B cell (primary cell): ENCODE measurements at regions not wholly inside any gene's neighbourhood (a gene's known extent, or its start where the extent isn't known, plus 50 kb on each side); places are given as distances from the start of the nearest gene placed in this dataset.

Experiments used
- ATAC-seq: fragments of 200-7000 bp; cut with Tn5 transposase; one replicate; pipeline ENCODE4 v1.10.0; 2021; ENCODE audit warnings: low read depth, mild to moderate bottlenecking, moderate number of reproducible peaks, moderate library complexity
- CTCF ChIA-PET: fragments of 350-600 bp; sonication (Branson Sonifier 250); formaldehyde crosslinking; loops from one replicate; lab custom pipeline; 2021; ENCODE audit warnings: antibody characterized with exemption, inconsistent platforms; lab: Charles Lee
- POLR2A ChIA-PET: fragments of 350-600 bp; sonication (Branson Sonifier 250); formaldehyde crosslinking; loops from one replicate; lab custom pipeline; 2021; ENCODE audit warnings: antibody characterized with exemption; lab: Charles Lee
- DNase-seq: peaks from one replicate; pipeline ENCODE4 v3.0.0; 2013
- H2AFZ ChIP-seq: 2 replicates; pipeline ENCODE4 v1.6.1; 2012; ENCODE audit warnings: mild to moderate bottlenecking, low read depth, low read length; ENCODE audit not compliant: insufficient read depth, poor library complexity, severe bottlenecking
- H3K27ac ChIP-seq, 2 donors: 1 replicate in 1 of 2; 2 replicates in 1 of 2; pipeline ENCODE4 v1.5.1; 2012 to 2013; ENCODE audit warnings: low read length in 2 of 2, mild to moderate bottlenecking in 2 of 2, moderate library complexity in 1 of 2
- H3K27me3 ChIP-seq, 4 experiments: fragments of 200-600 bp in 1 of 4; sonication (generic) in 1 of 4; replicated peaks in 1 of 4; 1 replicate in 2 of 4; 2 replicates in 2 of 4; pipeline versions ENCODE4 v1.6.1 to v1.7.0; 2013 to 2016; ENCODE audit warnings: low read length in 3 of 4, mild to moderate bottlenecking in 2 of 4, mixed read lengths in 1 of 4, moderate library complexity in 1 of 4; ENCODE audit not compliant: insufficient read depth in 4 of 4, control insufficient read depth in 3 of 4; ENCODE audit errors: control extremely low read depth in 1 of 4
- H3K36me3 ChIP-seq, 2 experiments: replicated peaks in 1 of 2; 1 replicate in 1 of 2; 2 replicates in 1 of 2; pipeline versions ENCODE4 v1.6.1 to v1.7.1; 2013; ENCODE audit warnings: low read length in 1 of 2; ENCODE audit not compliant: insufficient read depth in 2 of 2, control insufficient read depth in 1 of 2; ENCODE audit errors: control extremely low read depth in 1 of 2, extremely low read depth in 1 of 2
- H3K4me1 ChIP-seq, 2 donors: fragments of 200-600 bp in 1 of 2; sonication (generic) in 1 of 2; 1 replicate in 1 of 2; 2 replicates in 1 of 2; pipeline versions ENCODE4 v1.5.1 to v1.6.1; 2013 to 2017; ENCODE audit warnings: low read length in 2 of 2; ENCODE audit not compliant: control insufficient read depth in 2 of 2, insufficient read depth in 2 of 2
- H3K4me2 ChIP-seq: replicated peaks from 2 replicates; pipeline ENCODE3; 2012; ENCODE audit warnings: mild to moderate bottlenecking, low read depth, low read length; ENCODE audit not compliant: poor library complexity, severe bottlenecking
- H3K4me3 ChIP-seq, 5 experiments: fragments of 200-600 bp in 1 of 5; sonication (generic) in 1 of 5; 1 replicate in 3 of 5; 2 replicates in 2 of 5; pipeline versions ENCODE4 v1.5.1 to v1.7.0; 2011 to 2016; ENCODE audit warnings: low read length in 4 of 5, mild to moderate bottlenecking in 4 of 5, low read depth in 2 of 5, control low read depth in 1 of 5, moderate library complexity in 1 of 5; ENCODE audit not compliant: insufficient read depth in 1 of 5; ENCODE audit errors: control extremely low read depth in 1 of 5, extremely low read depth in 1 of 5
- H3K79me2 ChIP-seq: fragments of 200-600 bp; sonication (generic); one replicate; pipeline ENCODE4 v1.6.0; 2016; ENCODE audit warnings: low read length; ENCODE audit not compliant: control insufficient read depth, insufficient read depth
- H3K9ac ChIP-seq: fragments of 200-600 bp; sonication (generic); 2 replicates; pipeline ENCODE4 v1.6.1; 2017; ENCODE audit warnings: mild to moderate bottlenecking, low read length, moderate library complexity
- H3K9me3 ChIP-seq, 3 donors: one replicate each; pipeline versions ENCODE4 v1.6.1 to v1.7.1; 2013; ENCODE audit warnings: low read length in 2 of 3; ENCODE audit not compliant: control insufficient read depth in 2 of 3, insufficient read depth in 1 of 3; ENCODE audit errors: control extremely low read depth in 1 of 3
- H4K20me1 ChIP-seq: 2 replicates; pipeline ENCODE4 v1.6.0; 2012; ENCODE audit warnings: mild to moderate bottlenecking, low read length; ENCODE audit not compliant: insufficient read depth, control insufficient read depth, poor library complexity, severe bottlenecking
- H3K27ac Mint-ChIP-seq: one replicate; pipeline ENCODE4 v1.8.0; 2021; ENCODE audit warnings: mixed read lengths
- H3K27me3 Mint-ChIP-seq: one replicate; pipeline ENCODE4 v1.8.0; 2021; ENCODE audit warnings: mixed read lengths
- H3K4me1 Mint-ChIP-seq: one replicate; pipeline ENCODE4 v1.8.0; 2021; ENCODE audit warnings: mixed read lengths
- H3K4me3 Mint-ChIP-seq: one replicate; pipeline ENCODE4 v1.8.0; 2021; ENCODE audit warnings: mixed read lengths
- H3K9me3 Mint-ChIP-seq: one replicate; pipeline ENCODE4 v1.8.0; 2022; ENCODE audit warnings: mixed read lengths; ENCODE audit not compliant: insufficient read depth
- CTCF ChIP-seq: fragments of 200-600 bp; IDR thresholded peaks from one replicate; pipeline ENCODE4 v1.8.0; 2022; ENCODE audit warnings: antibody characterized with exemption, mild to moderate bottlenecking
- EZH2 ChIP-seq: IDR thresholded peaks from 2 replicates; pipeline ENCODE4 v1.6.1; 2012; ENCODE audit warnings: borderline replicate concordance, low read depth, mild to moderate bottlenecking, moderate library complexity, low read length; ENCODE audit not compliant: insufficient read depth, poor library complexity, severe bottlenecking
- WGBS: methylation state at CpG from one replicate; pipeline ENCODE4 v1.1.5; 2013; ENCODE audit warnings: missing lambda C conversion rate; ENCODE audit not compliant: insufficient coverage; 5-methylcytosine and 5-hydroxymethylcytosine counted together
- intact Hi-C: fragments of 100-400 bp; cut with micrococcal nuclease; formaldehyde crosslinking; loops from one replicate; pipeline ENCODE4 v1.10.0; 2022

- Histone ChIP-seq H2AFZ (no peak overlapping the region), H3K4me2 (no peak overlapping the region), H3K27ac (no peak overlapping the region), H4K20me1 (peaks cover 23% of the 10 kb centered on the region), H3K36me3 (peaks cover 0 to 5% of the 10 kb centered on the region in 2 experiments), H3K4me1 (no peaks in the 10 kb centered on the region), H3K79me2 (peaks cover 36% of the 10 kb centered on the region), H3K4me3 (no peak overlapping the region), H3K27me3 (no peaks in the 10 kb centered on the region), H3K9me3 (no peaks in the 10 kb centered on the region), H3K9ac (no peak overlapping the region)
- intact Hi-C loops = loop anchor here (1.0 to 5.0 kb wide), 4 partner anchors 39 to 1156 kb away; partner anchors contain the start of gene LSMEM1
- ChIA-PET CTCF (interaction anchor here (0.6 to 3.8 kb wide), 18 partner anchors 9 to 1158 kb away, joined by 3 to 45 read pairs (median 4); partner anchors contain the start of gene LSMEM1), POLR2A (no interaction called here)
- H3K27me3 Mint-ChIP-seq = no peaks in the 10 kb centered on the region
- ATAC-seq = peak; percentile 54
- H3K4me3 Mint-ChIP-seq = no peak overlapping the region
- H3K9me3 Mint-ChIP-seq = no peaks in the 10 kb centered on the region
- TF ChIP-seq CTCF (peak; percentile 91), EZH2 (no peak)
- peak; percentile 70 for DNase-seq
- H3K27ac Mint-ChIP-seq = no peak overlapping the region
- H3K4me1 Mint-ChIP-seq = peaks cover 8% of the 10 kb centered on the region
Observed at GRCh38 chr7:112898432-112899290, 108.5 kb upstream of the TMEM168 start.

GRCh38 chr7:112897839-112898431, 107.7 kb upstream of the TMEM168 start:
- Mint-ChIP-seq H3K9me3 (no peaks in the 10 kb centered on the region), H3K27ac (no peak overlapping the region)
- DNase-seq = no peak

More at GRCh38 chr7:112897839-112898431, 107.7 kb upstream of the TMEM168 start:
- Histone ChIP-seq H3K4me3 (no peak overlapping the region), H3K9me3 (no peaks in the 10 kb centered on the region), H3K36me3 (peaks cover 5 to 7% of the 10 kb centered on the region in 2 experiments), H2AFZ (no peak overlapping the region), H3K79me2 (peaks cover 33% of the 10 kb centered on the region), H4K20me1 (peaks cover 22% of the 10 kb centered on the region), H3K4me1 (no peaks in the 10 kb centered on the region), H3K27me3 (no peaks in the 10 kb centered on the region), H3K9ac (no peak overlapping the region), H3K4me2 (no peak overlapping the region), H3K27ac (no peak overlapping the region)
- Mint-ChIP-seq H3K4me1 (peaks cover 6% of the 10 kb centered on the region), H3K4me3 (no peak overlapping the region), H3K27me3 (no peaks in the 10 kb centered on the region)
- CTCF ChIA-PET = interaction anchor here (0.7 to 3.8 kb wide), 6 partner anchors 8 to 352 kb away, joined by 3 to 45 read pairs (median 4); no protein-coding TSS in a partner anchor
- POLR2A ChIA-PET = no interaction called here
- 100% methylated on average over 1 of the region's 2 CpGs for WGBS
- TF ChIP-seq CTCF (no peak), EZH2 (no peak)
- no peak for ATAC-seq
- intact Hi-C loops = loop anchor here (1.0 to 5.0 kb wide), 4 partner anchors 39 to 1156 kb away; partner anchors contain the start of gene LSMEM1
